ENCODE measurements at regions not wholly inside any gene's neighbourhood (a gene's known extent, or its start where the extent isn't known, plus 50 kb on each side); places are given as distances from the start of the nearest gene placed in this dataset.

DNA sequence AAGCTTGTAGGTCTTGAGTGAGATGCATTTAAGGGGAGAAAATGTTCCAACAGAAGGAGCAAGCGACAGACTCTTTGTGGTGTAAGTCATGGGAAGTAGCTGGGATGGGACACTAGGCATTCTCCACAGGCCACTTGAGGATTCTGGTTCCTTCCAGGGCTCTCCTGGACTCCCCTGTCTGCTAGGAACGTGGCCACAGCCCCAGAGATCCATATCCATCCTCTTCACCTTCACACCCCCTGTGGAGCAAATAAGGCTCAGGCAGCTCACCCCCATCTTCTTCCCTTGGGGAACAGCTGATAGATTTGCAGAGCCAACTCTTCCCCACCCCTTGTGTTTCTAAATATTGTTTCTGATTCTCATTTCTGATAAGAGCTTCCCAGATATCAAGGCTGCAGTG is 482.6 kb upstream of the MKI67 start:
- Mint-ChIP-seq H3K27ac (no peak overlapping the region), H3K27me3 (no peaks in the 10 kb centered on the region), H3K4me3 (no peak overlapping the region), H3K4me1 (no peaks in the 10 kb centered on the region), H3K9me3 (no peaks in the 10 kb centered on the region), H3K36me3 (ENCODE audit: low read depth) (no peaks in the 10 kb centered on the region)
- ATAC-seq (replicated peaks) = no peak

DNA sequence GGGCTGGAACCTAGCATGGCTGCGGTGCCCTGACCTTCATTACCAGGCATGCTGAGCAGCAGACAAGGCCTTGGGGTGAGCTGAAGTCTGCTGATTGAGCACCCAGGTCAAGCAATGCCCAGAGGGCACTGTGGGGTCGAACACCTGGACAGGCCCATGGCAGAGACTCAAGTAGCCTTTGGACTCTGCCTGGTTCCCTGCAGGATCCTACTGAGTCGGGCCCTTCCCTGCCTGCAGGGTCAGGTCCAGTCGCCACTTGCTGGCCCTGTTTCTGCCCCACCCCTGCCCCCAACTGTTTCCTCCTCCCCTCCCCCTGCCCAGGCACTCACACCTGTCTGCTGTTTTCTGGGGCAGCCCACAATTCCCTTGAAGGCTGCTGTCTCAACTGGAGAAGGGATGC is 483.2 kb upstream of the MKI67 start:
- ATAC-seq (replicated peaks) = no peak

DNA sequence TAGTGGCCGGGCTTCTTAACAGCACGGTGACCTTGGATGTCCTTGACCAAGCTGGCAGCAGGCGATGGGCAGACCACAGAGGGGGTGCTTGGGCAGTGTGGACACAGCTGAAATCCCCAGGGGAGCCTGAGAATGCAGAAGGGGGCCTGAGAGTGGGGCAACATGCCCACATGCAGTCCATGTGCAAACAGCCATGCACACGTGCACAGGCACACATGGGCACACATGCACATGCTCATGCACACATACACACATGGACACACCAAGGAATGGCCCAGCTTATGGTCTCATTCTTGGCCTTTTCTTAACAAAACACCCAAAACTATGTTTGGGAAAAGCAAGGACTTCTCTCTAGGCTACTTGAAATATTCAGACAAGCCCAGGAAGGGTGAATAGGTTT is 483.9 kb upstream of the MKI67 start:
- no peaks in the 10 kb centered on the region for H3K4me1 Mint-ChIP-seq
- H3K4me3 Mint-ChIP-seq = no peak overlapping the region
- H3K27ac Mint-ChIP-seq = no peak overlapping the region
- no peaks in the 10 kb centered on the region for H3K36me3 Mint-ChIP-seq (ENCODE audit: low read depth)
- H3K9me3 Mint-ChIP-seq = no peaks in the 10 kb centered on the region
- no peaks in the 10 kb centered on the region for H3K27me3 Mint-ChIP-seq
- ATAC-seq (replicated peaks) = no peak

More for the DNA sequence above, 483.2 kb upstream of the MKI67 start:
- no peak overlapping the region for H3K4me3 Mint-ChIP-seq
- no peaks in the 10 kb centered on the region for H3K9me3 Mint-ChIP-seq
- no peak overlapping the region for H3K27ac Mint-ChIP-seq
- no peaks in the 10 kb centered on the region for H3K27me3 Mint-ChIP-seq
- H3K4me1 Mint-ChIP-seq = no peaks in the 10 kb centered on the region
- H3K36me3 Mint-ChIP-seq (ENCODE audit: low read depth) = no peaks in the 10 kb centered on the region

- Mint-ChIP-seq H3K27ac (no peak overlapping the region), H3K36me3 (ENCODE audit: low read depth) (no peaks in the 10 kb centered on the region), H3K9me3 (no peaks in the 10 kb centered on the region), H3K4me1 (no peaks in the 10 kb centered on the region), H3K27me3 (no peaks in the 10 kb centered on the region), H3K4me3 (no peak overlapping the region)
- no peak for ATAC-seq (replicated peaks)
Measured at GRCh38 chr10:128612195-128612594, 486.0 kb upstream of the MKI67 start.

- no peak for ATAC-seq (replicated peaks)
- no peaks in the 10 kb centered on the region for H3K4me1 Mint-ChIP-seq
- no peak overlapping the region for H3K4me3 Mint-ChIP-seq
- no peaks in the 10 kb centered on the region for H3K9me3 Mint-ChIP-seq
- no peaks in the 10 kb centered on the region for H3K36me3 Mint-ChIP-seq (ENCODE audit: low read depth)
- H3K27ac Mint-ChIP-seq = no peak overlapping the region
- no peaks in the 10 kb centered on the region for H3K27me3 Mint-ChIP-seq
Measured at GRCh38 chr10:128612631-128613030, 486.4 kb upstream of the MKI67 start.

GRCh38 chr10:128614016-128614605 is 487.9 kb upstream of the MKI67 start:
- Mint-ChIP-seq H3K27me3 (no peaks in the 10 kb centered on the region), H3K4me1 (no peaks in the 10 kb centered on the region), H3K27ac (no peak overlapping the region), H3K9me3 (no peaks in the 10 kb centered on the region), H3K36me3 (ENCODE audit: low read depth) (no peaks in the 10 kb centered on the region), H3K4me3 (no peak overlapping the region)
- ATAC-seq (replicated peaks) = no peak

DNA sequence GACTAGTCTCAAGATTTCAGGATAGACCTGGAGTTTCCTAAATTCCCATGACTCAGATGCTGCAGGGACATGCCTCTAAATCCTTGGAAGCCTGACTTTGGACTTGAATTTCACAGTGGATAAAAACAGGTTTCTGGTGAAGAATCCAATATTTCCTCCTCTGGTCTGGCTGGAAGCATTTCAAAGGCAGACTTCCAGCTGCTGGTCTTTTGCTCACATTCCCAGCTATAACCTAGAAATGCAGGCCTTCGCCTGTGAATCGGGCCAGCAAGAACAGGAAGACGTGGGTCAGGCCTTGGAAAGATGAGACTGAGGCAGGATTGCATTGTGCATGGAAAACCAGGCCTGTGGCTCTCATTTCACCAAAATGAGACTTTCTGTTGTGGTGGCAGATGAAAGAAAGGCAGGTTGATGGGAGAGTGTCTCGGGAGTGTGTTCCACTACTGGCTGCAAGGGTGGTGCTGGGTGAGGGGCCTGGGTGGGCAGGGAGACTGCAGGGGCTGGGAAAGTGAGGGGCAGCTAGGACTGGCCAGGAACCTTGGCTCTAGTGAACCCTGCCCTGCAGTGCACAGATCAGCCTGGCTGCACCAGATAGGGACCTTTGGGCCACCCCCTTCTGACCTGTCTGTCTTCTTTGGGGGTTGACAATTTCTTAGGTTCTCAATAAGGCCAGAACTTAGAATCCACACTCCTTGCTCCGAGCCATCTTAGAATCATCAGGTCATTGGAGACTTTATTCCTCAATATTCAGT is 488.8 kb upstream of the MKI67 start:
- Mint-ChIP-seq H3K36me3 (ENCODE audit: low read depth) (no peaks in the 10 kb centered on the region), H3K27me3 (no peaks in the 10 kb centered on the region), H3K4me1 (no peaks in the 10 kb centered on the region), H3K27ac (no peak overlapping the region), H3K4me3 (no peak overlapping the region), H3K9me3 (no peaks in the 10 kb centered on the region)
- ATAC-seq (replicated peaks) = no peak

DNA sequence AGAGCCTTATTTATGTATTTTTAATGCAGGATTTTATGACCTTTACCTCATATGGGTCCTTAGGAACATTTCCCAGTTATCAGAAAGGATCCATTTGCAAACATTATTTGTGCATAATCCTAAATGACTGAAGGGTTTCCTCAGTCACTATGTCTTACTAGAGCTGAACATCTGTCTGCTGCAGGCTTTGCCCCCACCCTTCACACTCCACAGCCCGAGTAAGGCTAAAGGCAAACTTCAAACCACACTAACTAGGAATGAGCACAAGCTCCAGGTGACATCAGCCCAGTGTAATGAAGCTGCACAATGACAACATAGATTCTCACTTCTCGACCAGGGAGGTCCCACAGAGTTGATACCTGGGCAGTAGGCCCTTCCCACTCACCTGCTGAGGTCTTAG is 491.3 kb upstream of the MKI67 start:
- Mint-ChIP-seq H3K9me3 (no peaks in the 10 kb centered on the region), H3K27ac (no peak overlapping the region), H3K4me3 (no peak overlapping the region), H3K4me1 (no peaks in the 10 kb centered on the region), H3K27me3 (no peaks in the 10 kb centered on the region), H3K36me3 (ENCODE audit: low read depth) (no peaks in the 10 kb centered on the region)
- ATAC-seq (replicated peaks) = no peak

GRCh38 chr10:128622706-128623105 is 496.5 kb upstream of the MKI67 start:
- H3K27ac Mint-ChIP-seq = no peak overlapping the region
- no peak for ATAC-seq (replicated peaks)
- no peaks in the 10 kb centered on the region for H3K36me3 Mint-ChIP-seq (ENCODE audit: low read depth)
- no peak overlapping the region for H3K4me3 Mint-ChIP-seq
- no peaks in the 10 kb centered on the region for H3K27me3 Mint-ChIP-seq
- no peaks in the 10 kb centered on the region for H3K4me1 Mint-ChIP-seq
- H3K9me3 Mint-ChIP-seq = no peaks in the 10 kb centered on the region

DNA sequence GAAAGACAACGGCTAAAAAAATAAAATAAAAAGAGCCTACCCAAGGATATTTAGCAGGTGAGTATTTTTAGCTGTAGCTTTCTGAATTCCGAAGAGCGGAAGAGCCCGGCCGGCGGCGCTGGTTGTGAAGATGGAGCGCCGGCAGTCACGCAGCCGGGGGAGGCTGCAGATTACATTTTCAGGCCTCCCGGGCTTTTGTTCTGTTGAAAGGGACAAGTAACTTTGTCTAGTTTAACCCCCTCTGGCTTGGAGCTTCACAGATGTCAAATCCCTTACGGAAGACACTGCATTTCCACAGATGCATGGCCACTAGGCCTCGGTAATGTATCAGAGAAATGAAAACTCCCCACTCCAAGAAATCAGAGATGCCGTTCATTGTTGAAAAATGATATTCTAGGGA is 497.6 kb upstream of the MKI67 start:
- H3K9me3 Mint-ChIP-seq = no peaks in the 10 kb centered on the region
- no peaks in the 10 kb centered on the region for H3K4me1 Mint-ChIP-seq
- H3K36me3 Mint-ChIP-seq (ENCODE audit: low read depth) = no peaks in the 10 kb centered on the region
- H3K4me3 Mint-ChIP-seq = no peak overlapping the region
- no peak overlapping the region for H3K27ac Mint-ChIP-seq
- no peaks in the 10 kb centered on the region for H3K27me3 Mint-ChIP-seq
- ATAC-seq (replicated peaks) = no peak

GRCh38 chr10:128624656-128625530 is 498.7 kb upstream of the MKI67 start:
- H3K9me3 Mint-ChIP-seq = no peaks in the 10 kb centered on the region
- H3K4me3 Mint-ChIP-seq = no peak overlapping the region
- H3K27ac Mint-ChIP-seq = no peak overlapping the region
- no peak for ATAC-seq (replicated peaks)
- no peaks in the 10 kb centered on the region for H3K27me3 Mint-ChIP-seq
- no peaks in the 10 kb centered on the region for H3K36me3 Mint-ChIP-seq (ENCODE audit: low read depth)
- no peaks in the 10 kb centered on the region for H3K4me1 Mint-ChIP-seq

GRCh38 chr10:128625926-128626325 is 499.7 kb upstream of the MKI67 start:
- no peak overlapping the region for H3K4me3 Mint-ChIP-seq
- ATAC-seq (replicated peaks) = no peak
- no peak overlapping the region for H3K27ac Mint-ChIP-seq
- no peaks in the 10 kb centered on the region for H3K9me3 Mint-ChIP-seq
- H3K36me3 Mint-ChIP-seq (ENCODE audit: low read depth) = no peaks in the 10 kb centered on the region
- no peaks in the 10 kb centered on the region for H3K4me1 Mint-ChIP-seq
- H3K27me3 Mint-ChIP-seq = no peaks in the 10 kb centered on the region

DNA sequence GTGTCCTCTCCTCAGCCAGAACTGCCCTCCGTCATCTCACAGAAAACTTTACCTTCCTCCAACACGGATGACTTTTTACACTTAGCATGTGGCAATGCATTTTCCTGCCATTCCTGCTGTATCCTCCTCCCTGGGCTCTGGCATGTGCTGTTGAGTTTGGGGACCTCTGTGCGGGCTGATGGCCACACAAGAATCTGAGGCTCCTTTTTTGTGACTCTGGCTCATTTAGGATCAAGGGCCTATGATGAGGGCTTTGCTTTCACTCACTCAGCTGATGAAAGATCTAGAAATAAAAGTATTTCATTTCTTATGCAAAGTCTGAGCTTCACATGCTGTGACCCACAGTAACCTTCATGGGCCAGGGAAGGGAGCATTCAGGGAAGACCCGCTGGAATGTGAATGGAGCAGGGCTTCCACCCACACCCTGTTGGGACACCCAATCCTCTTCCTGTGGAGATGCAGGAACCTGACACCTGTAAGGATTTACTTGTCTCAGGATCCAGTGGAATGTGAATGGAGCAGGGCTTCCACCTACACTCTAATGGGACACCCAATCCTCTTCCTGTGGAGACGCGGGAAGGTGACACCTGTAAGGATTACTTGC is 500.3 kb upstream of the MKI67 start:
- no peaks in the 10 kb centered on the region for H3K36me3 Mint-ChIP-seq (ENCODE audit: low read depth)
- H3K4me1 Mint-ChIP-seq = no peaks in the 10 kb centered on the region
- no peak overlapping the region for H3K4me3 Mint-ChIP-seq
- no peaks in the 10 kb centered on the region for H3K9me3 Mint-ChIP-seq
- H3K27me3 Mint-ChIP-seq = no peaks in the 10 kb centered on the region
- no peak overlapping the region for H3K27ac Mint-ChIP-seq
- ATAC-seq (replicated peaks) = no peak

GRCh38 chr10:128627811-128628210 is 501.6 kb upstream of the MKI67 start:
- Mint-ChIP-seq H3K4me3 (no peak overlapping the region), H3K9me3 (no peaks in the 10 kb centered on the region), H3K27me3 (no peaks in the 10 kb centered on the region), H3K27ac (no peak overlapping the region), H3K4me1 (no peaks in the 10 kb centered on the region), H3K36me3 (ENCODE audit: low read depth) (no peaks in the 10 kb centered on the region)
- ATAC-seq (replicated peaks) = no peak
